GM23338 (cell line): ENCODE measurements at regions not wholly inside any gene's neighbourhood (a gene's known extent, or its start where the extent isn't known, plus 50 kb on each side); places are given as distances from the start of the nearest gene placed in this dataset.

Source experiments
- CREB1 ChIP-seq: fragments of 250-450 bp; sonication (Bioruptor Pico); IDR thresholded peaks from 2 replicates; pipeline ENCODE4 v1.5.0; 2020; ENCODE audit warnings: low read depth, mild to moderate bottlenecking, moderate library complexity
- CTCF ChIP-seq, 2 experiments: fragments of 200-600 bp in 1 of 2; sonication (generic) in 1 of 2; conservative IDR thresholded peaks; 2 replicates each; pipeline versions ENCODE4 v1.5.1 to v1.6.1; 2016 to 2017; ENCODE audit warnings: antibody characterized with exemption in 2 of 2, low read depth in 2 of 2, mild to moderate bottlenecking in 2 of 2, moderate library complexity in 1 of 2
- ETS1 ChIP-seq: IDR thresholded peaks from 2 replicates; pipeline ENCODE4 v1.6.1; 2016; ENCODE audit warnings: antibody characterized with exemption
- EZH2 ChIP-seq: fragments of 200-600 bp; sonication (generic); IDR thresholded peaks from one replicate; pipeline ENCODE4 v1.8.0; 2017; ENCODE audit warnings: antibody characterized with exemption, mild to moderate bottlenecking, low read depth; ENCODE audit not compliant: unreplicated experiment
- EZH2phosphoT487 ChIP-seq: fragments of 200-600 bp; sonication (generic); IDR thresholded peaks from one replicate; pipeline ENCODE4 v1.8.1; 2018; ENCODE audit warnings: antibody characterized with exemption; ENCODE audit not compliant: unreplicated experiment
- JUNB ChIP-seq: IDR thresholded peaks from one replicate; pipeline ENCODE4 v1.6.1; 2016; ENCODE audit warnings: antibody characterized with exemption; ENCODE audit not compliant: unreplicated experiment
- NANOG ChIP-seq: IDR thresholded peaks from 2 replicates; pipeline ENCODE4 v1.6.1; 2016; ENCODE audit warnings: antibody characterized with exemption, borderline replicate concordance
- POLR2AphosphoS5 ChIP-seq: IDR thresholded peaks from 2 replicates; pipeline ENCODE4 v1.6.1; 2016; ENCODE audit warnings: antibody characterized with exemption, low read depth
- REST ChIP-seq: IDR thresholded peaks from one replicate; pipeline ENCODE4 v1.6.1; 2018; ENCODE audit warnings: antibody characterized with exemption; ENCODE audit not compliant: unreplicated experiment
- STAT1 ChIP-seq: IDR thresholded peaks from one replicate; pipeline ENCODE4 v1.6.1; 2016; ENCODE audit warnings: antibody characterized with exemption; ENCODE audit not compliant: unreplicated experiment
- ZNF114 ChIP-seq: fragments of 250-450 bp; sonication (Bioruptor Pico); IDR thresholded peaks from 2 replicates; pipeline ENCODE4 v1.5.0; 2020; ENCODE audit warnings: mild to moderate bottlenecking, moderate library complexity
- ZNF331 ChIP-seq: fragments of 250-450 bp; sonication (Bioruptor Pico); IDR thresholded peaks from 2 replicates; pipeline ENCODE4 v1.5.0; 2020; ENCODE audit warnings: low read depth, mild to moderate bottlenecking, moderate library complexity
- ZNF462 ChIP-seq: fragments of 250-450 bp; sonication (Bioruptor Pico); IDR thresholded peaks from 2 replicates; pipeline ENCODE4 v1.5.0; 2020; ENCODE audit warnings: mild to moderate bottlenecking, moderate library complexity

- no peak for TF ChIP-seq REST
- no peak for TF ChIP-seq CTCF (conservative IDR thresholded peaks at IDR 0.05; ENCODE audit: low read depth in 2 of 2)
- no peak for TF ChIP-seq EZH2
- TF ChIP-seq POLR2AphosphoS5: no peak
- TF ChIP-seq EZH2phosphoT487: no peak
- no peak for TF ChIP-seq ZNF114 (CRISPR knock-in tag)
- TF ChIP-seq ETS1: no peak
- no peak for TF ChIP-seq CREB1
- no peak for TF ChIP-seq JUNB
- no peak for TF ChIP-seq NANOG
- TF ChIP-seq ZNF462 (CRISPR knock-in tag): no peak
- TF ChIP-seq ZNF331 (CRISPR knock-in tag): no peak
- no peak for TF ChIP-seq STAT1
Observed at GRCh38 chr22:45098056-45098455, 65.7 kb upstream of the NUP50 start.
